ENCODE measurements at regions not wholly inside any gene's neighbourhood (a gene's known extent, or its start where the extent isn't known, plus 50 kb on each side); places are given as distances from the start of the nearest gene placed in this dataset.

GRCh38 chr3:40873934-40874699 lies 325.2 kb upstream of the CTNNB1 start:
- Histone ChIP-seq H3K4ac (replicated peaks; ENCODE audit: insufficient read length, low read depth, low read length) (no peak overlapping the region), H3K23ac (ENCODE audit: insufficient read length) (no peak overlapping the region), H3K4me3 (ENCODE audit: extremely low read depth in 1 of 4, insufficient read depth in 2 of 4, low read depth in 3 of 4, low read length in 4 of 4) (no peak overlapping the region), H3K14ac (ENCODE audit: insufficient read length) (no peak overlapping the region), H3K27me3 (replicated peaks in 1 of 4; ENCODE audit: control insufficient read depth in 3 of 4, extremely low read depth in 1 of 4, insufficient read depth in 3 of 4, low read length in 3 of 4) (no peaks in the 10 kb centered on the region), H2BK20ac (ENCODE audit: low read length) (no peak overlapping the region), H3K79me2 (ENCODE audit: control insufficient read depth in 1 of 2, insufficient read depth in 2 of 2, low read length in 2 of 2) (no peaks in the 10 kb centered on the region), H4K5ac (ENCODE audit: insufficient read length, low read depth, low read length) (no peak overlapping the region), H3K9ac (replicated peaks in 1 of 4; ENCODE audit: extremely low read depth in 1 of 4, low read depth in 3 of 4, low read length in 3 of 4) (no peak overlapping the region), H3K18ac (ENCODE audit: extremely low read depth, low read length) (no peak overlapping the region), H3K9me3 (ENCODE audit: insufficient read depth in 2 of 2, low read depth in 1 of 2, low read length in 1 of 2) (no peaks in the 10 kb centered on the region), H3K4me1 (replicated peaks in 1 of 4; ENCODE audit: control insufficient read depth in 3 of 4, insufficient read depth in 4 of 4, low read length in 3 of 4) (no peaks in the 10 kb centered on the region), H2AK5ac (ENCODE audit: low read depth, low read length) (no peak overlapping the region), H2BK12ac (ENCODE audit: low read depth, low read length) (no peak overlapping the region), H2BK120ac (replicated peaks; ENCODE audit: low read depth, low read length) (no peak overlapping the region), H2AFZ (ENCODE audit: low read length) (no peak overlapping the region), H4K8ac (ENCODE audit: extremely low read depth, insufficient read depth, low read length) (no peak overlapping the region), H3K27ac (ENCODE audit: low read depth, low read length) (no peak overlapping the region), H3K4me2 (ENCODE audit: insufficient read depth in 1 of 2, low read depth in 2 of 2, low read length in 2 of 2) (no peak overlapping the region), H3K56ac (replicated peaks; ENCODE audit: insufficient read length, low read depth, low read length) (no peak overlapping the region), H3K23me2 (ENCODE audit: low read depth, low read length) (no peaks in the 10 kb centered on the region), H2BK5ac (ENCODE audit: low read depth, low read length) (no peak overlapping the region), H3K79me1 (ENCODE audit: low read depth, low read length) (no peaks in the 10 kb centered on the region), H2BK15ac (ENCODE audit: low read length) (no peak overlapping the region), H3K36me3 (ENCODE audit: control insufficient read depth in 2 of 4, insufficient read depth in 4 of 4, low read length in 3 of 4) (no peaks in the 10 kb centered on the region), H4K20me1 (replicated peaks in 1 of 2; ENCODE audit: control insufficient read depth in 1 of 2, insufficient read depth in 2 of 2, low read length in 2 of 2) (no peaks in the 10 kb centered on the region), H4K91ac (replicated peaks; ENCODE audit: insufficient read length, low read length) (no peak overlapping the region)
- ChIA-PET POLR2A (ENCODE audit: partially characterized antibody) (interaction anchor here (0.6 to 2.2 kb wide), 2 partner anchors 53 to 325 kb away, joined by 3 to 6 read pairs; partner anchors contain the start of gene CTNNB1), CTCF (ENCODE audit: partially characterized antibody) (interaction anchor here (0.6 kb wide), 2 partner anchors 64 to 1310 kb away, joined by 3 to 4 read pairs; no protein-coding TSS in a partner anchor)
- DNase-seq (ENCODE audit: low read depth in 1 of 2, low spot score in 2 of 2), result no peak
- no peak for TF ChIP-seq HDAC2 (IDR thresholded peaks at IDR 0.05; ENCODE audit: borderline replicate concordance in 1 of 2, low read depth in 2 of 2, low read length in 2 of 2)
- no peak for TF ChIP-seq CHD2 (IDR thresholded peaks at IDR 0.05; ENCODE audit: low read length)
- no peak for TF ChIP-seq POLR2AphosphoS5 (IDR thresholded peaks at IDR 0.05; ENCODE audit: low read depth, low read length)
- TF ChIP-seq RXRA (IDR thresholded peaks at IDR 0.05; ENCODE audit: insufficient read depth, low read depth, low read length), result no peak
- no peak for TF ChIP-seq CTBP2 (IDR thresholded peaks at IDR 0.05; ENCODE audit: borderline replicate concordance, insufficient read depth, insufficient read length, low read length)
- no peak for TF ChIP-seq BCL11A (IDR thresholded peaks at IDR 0.05; ENCODE audit: low read depth in 2 of 2, low read length in 2 of 2)
- 88% methylated on average over 6 of the region's 6 CpGs; no CpG with 5 or more reads in 1 of the 2 experiments for WGBS, 2 experiments (ENCODE audit: extremely low coverage in 1 of 2, insufficient coverage in 1 of 2, insufficient read length in 1 of 2, insufficient replicate concordance in 2 of 2, low coverage in 1 of 2, low lambda C conversion rate in 2 of 2, missing lambda C conversion rate in 1 of 2)
- FAIRE-seq, result no peak
